GM18861 (cell line): ENCODE measurements at regions not wholly inside any gene's neighbourhood (a gene's known extent, or its start where the extent isn't known, plus 50 kb on each side); places are given as distances from the start of the nearest gene placed in this dataset.
"Not testable (repeated sequence)": the region's sequence is repeated elsewhere in the genome, so short reads cannot be mapped to it uniquely, and the experiment has no call there.

Experiments
- ATAC-seq: cut with Tn5 transposase; IDR thresholded peaks from one replicate; pipeline ENCODE4 v1.9.1; 2021; ENCODE audit not compliant: unreplicated experiment

DNA sequence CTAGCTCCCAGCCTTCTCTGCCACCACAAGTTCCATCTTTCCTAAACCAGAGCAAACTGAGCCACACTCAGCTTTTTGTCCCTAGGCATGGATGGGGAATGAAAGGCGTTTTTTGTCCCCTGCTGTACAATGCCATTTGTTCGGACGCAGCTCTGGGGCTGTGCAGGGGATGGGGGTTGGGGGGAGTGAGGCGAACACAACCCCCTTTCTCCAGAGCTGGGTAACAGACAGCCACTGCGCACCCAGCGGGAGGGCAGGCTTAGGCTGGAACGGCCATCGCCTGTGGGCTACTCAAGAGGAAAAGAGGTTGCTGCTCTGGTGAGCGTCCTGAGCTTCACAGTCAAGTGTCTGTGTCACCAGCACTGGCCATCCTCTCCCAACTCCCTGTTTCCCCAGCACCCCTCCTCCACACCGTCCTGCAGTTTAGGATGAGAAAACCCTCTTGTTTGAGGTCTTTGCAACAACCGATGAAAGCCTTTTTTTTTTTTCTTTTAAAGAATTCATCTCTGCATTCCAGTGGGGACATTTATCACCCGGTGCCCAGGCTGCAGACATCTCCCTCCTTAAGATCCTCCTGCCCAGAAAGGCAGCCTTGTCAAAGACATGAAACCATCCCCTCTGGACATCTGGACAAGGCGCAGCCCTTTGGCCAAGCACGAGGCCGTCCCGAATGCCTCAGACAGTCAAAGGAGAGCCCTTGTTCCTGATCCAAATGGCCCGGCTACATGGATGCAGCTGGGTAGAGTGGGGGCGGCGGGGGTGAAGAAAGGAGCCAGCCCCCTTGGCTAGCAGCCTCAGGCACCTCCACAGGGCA lies 419.6 kb downstream of the BCOR start:
- ATAC-seq: no peak

DNA sequence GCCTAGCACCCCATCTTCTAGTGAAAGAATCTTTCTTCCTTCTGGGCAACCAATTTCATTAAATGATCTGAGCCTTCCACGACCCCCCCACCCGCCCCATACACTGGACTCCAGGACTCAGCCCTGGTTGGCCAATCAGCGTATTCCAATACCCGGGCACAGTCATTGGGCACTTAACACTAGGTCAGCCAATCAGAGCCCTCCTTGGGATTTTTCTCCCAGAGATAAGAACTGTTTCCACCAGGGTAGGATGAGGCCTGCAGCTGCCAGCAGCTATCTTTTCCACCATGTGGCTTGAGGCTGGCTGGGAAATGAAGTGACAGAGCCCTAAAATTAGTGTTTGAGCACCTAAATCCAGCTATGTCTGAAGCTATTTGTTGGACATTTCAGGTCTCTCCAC lies 418.8 kb downstream of the BCOR start:
- no peak for ATAC-seq

DNA sequence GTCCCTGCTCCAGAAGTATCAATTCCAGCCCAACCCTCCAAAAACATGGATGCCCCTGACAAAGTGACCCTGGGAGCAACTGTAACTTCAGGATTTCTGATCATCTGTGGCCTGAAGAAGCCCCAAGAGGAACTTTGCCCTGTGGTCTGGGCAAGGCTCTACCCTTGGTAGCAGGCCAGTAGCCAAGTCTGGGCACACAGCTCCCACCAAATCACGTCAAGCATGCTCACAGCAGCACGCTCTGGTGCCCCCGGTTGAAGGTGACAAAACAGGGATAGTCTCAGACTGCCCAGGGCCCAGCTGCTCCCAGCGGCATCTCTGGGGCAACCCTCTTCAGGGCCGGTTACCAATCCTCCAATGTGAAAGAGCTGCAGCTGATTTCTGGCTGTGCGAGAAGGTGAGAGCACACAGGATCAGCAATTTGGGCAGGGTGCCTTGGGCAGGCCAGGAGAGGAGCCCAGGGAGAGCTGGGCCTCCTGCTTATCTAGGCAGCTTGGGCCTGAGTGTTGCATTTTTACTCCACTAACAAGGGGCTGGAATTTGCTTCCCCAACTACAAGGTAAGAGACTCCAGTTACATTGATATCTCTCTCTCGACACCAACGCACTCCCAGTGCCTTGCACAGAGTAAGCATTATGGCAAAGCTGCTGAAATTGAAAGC lies 418.1 kb downstream of the BCOR start:
- no peak for ATAC-seq

DNA sequence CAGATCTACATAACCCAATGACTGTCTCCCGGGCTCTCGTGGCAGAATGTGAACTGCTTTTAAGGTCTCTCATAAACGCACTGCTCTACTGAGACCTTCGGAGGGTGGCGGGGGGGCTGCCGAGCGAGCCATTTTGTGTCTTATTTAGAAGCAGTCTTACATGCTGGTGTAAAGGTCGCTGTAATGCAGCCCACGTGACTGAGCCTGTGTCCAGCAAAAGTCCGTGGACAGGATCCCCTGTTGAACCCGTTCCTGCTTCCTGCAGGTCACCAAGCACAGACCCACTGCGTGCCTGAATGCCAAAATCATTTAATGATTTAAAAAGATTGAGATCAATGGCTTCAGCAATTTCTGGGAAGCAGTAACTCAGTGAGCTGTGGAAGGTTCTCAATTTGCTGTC lies 415.9 kb downstream of the BCOR start:
- no peak for ATAC-seq

DNA sequence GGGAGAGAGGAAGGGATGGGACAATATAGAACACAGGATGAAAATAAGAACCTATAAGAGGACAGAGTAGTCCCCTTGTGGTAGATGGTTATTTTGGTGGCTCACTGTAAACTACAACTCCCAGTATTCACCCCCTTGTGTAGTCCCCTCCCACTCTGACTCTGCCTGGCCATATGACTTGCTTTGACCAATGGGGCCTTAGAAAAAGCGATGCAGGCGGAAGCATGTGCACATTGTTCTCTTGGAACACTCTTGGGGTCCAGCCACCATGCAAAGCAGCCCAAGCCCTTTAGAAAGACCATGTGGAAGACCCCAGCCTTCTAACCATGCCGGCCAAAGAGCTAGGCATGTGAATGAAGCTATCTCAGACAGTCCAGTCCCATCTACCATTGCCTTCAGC lies 415.0 kb downstream of the BCOR start:
- ATAC-seq: no peak

DNA sequence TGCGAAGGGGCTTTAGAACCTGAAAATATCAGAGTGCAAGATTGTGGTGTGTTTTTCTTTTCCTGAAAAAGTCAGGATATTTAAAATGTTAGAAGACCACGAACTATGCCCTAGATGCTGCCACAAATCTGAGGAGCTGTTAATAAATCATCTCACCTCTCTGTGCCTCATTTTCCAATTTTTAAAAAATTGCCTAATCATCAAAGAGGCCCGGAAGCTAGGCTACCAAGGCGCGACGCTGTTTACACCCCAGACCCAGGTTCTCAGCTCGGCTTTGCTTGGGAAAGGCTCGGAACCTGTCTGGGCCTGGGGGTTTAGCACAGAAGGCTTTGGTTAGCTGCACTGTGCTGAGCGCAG lies 409.6 kb downstream of the BCOR start:
- no peak for ATAC-seq

DNA sequence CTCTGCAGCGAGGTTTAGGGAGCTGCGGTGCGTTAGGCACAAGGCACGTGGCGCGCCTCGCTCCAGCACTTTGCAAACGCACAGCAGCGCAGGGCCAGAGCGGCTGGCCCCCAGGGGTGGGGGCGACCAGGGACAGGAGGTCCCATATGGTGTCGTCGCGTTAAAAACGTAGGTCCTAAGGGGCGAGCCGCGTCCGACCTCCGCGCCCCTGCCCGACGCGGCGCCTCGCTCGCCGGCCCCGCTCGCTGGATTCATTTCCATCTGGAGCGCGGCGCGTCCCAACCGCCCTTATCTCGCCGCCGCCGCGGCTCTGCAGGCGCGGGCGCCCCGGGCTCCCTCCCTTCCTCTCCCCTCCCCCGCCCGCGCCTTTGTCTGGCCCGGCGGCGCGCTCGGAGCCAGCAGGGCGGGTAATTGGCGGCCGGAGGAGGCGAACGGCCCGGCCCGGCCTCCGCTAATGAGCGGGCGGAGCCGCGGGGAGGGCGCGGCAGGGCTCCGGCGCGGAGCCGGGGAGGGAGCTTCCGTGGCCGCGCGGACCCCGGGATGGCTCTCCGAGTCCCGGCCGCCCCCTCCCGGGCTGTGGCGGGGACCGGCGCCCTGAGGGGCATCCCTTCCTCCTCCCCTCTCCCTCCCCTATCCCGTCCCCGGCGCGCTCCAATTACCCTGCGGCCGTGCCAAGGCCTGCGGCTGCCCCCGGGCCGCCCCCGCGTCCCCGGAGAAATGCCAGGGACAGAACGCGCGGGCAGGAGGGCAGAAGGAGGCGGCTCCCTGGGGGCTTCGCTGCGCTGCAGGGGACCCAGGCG lies 409.0 kb downstream of the BCOR start:
- ATAC-seq: no peak

DNA sequence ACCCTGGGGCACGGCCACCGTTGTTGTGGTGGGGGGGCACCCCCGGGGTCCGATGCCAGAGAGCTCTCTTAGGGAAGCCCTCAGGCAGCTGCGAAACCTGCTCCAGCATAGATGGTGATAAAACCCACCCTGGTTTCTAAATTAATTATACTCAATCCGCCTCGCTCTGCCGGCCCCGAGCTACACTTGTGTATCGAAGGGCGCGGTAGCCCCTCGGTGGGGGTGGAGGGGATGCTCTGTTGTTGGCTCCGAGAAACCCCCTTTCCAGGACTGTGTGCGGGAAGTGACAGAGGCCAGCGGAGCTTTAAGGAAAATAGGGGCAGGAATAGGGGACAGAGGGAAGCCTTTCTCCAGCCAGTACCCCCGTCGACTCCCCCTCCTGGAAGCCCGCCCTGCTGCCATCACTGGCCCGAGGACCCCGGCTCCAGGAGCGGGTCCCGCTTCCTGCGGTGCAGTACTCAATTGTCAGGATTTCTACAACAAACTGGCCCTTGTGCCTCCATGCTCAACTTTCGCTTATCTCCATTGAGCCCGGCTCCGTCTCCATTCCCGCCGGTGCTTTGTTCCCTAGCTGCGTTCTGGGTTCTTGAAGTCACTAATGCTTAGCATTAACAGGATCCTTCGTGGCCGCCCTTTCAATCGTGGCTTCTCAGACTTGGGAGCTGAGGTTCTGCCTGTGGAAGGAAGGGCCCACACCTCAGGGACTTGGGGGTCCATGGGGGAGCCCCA lies 408.2 kb downstream of the BCOR start:
- no peak for ATAC-seq

DNA sequence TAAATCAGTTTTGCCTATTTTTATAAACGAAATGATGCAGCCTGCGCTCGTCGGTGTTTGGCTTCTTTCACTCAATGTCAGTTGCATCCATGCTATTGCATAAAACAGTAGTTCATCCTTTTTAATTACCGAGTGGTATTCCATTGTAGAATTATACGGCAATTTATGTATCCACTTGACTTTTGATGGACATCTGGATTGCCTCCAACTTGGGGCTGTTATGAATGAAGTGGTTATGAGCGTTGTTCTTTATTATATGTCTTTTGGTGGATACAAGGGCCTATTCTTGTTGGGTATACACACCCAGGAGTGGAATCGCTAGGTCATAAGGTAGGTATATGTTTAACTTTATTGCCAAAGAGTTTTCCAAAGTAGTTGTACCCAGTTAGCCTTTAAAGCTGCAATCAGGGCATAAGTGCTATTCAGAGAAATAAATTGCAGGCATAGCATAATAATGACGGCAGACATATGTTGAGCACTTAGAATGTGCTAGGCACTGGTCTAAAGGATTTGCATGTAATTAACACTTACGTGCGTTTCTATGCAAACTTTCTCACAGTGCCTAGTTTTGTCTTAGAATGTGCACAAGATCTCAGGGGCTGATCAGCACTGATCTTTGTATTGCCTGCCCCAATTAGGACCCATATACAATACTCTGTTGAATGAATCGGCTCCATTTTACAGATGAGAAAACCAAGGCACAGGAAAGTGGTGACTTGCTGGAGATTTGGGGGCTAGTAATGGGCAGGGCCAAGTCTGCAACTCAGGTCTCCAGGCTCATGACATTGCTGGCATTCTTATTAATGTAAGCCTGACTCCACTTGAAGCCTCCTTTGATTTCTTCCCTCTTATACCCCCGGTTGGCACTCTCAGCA lies 407.0 kb downstream of the BCOR start:
- ATAC-seq: no peak

DNA sequence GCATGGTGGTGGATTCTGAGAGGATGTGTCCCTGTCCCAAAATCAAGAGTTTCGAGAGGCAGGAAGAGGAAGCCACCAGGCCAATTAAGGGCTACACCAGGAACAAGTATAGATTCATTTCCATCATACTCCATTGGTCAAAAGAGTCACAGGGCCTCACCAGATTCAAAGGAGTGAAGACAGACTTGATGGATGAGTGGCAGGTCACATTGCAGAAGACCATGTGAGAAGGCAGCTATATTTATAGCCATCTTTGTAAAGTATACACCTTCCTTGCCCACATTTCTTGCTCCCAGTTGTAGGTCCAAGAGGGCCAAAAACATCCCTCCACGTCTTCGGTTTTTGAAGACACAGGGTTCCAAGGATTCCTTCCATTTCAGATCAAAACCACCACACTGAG lies 406.0 kb downstream of the BCOR start:
- ATAC-seq: no peak

DNA sequence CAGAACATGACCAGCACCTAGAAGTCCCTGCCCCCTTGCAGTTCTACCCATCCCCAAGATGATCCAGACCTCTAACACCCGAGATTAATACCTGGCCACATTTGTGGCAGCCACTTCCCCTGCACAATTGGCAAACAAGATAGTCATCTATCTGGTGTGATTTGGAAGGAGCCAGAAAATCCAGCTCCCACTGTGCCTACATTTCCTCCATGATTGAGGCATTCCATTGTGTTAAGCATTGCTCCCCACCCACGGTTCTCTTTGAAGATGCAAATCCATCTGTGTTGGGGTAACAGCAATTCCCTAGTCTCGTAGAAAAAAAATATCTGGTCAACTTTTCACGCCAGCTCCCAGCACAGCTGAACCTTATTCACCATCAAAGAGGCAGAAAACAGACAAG lies 405.0 kb downstream of the BCOR start:
- no peak for ATAC-seq

DNA sequence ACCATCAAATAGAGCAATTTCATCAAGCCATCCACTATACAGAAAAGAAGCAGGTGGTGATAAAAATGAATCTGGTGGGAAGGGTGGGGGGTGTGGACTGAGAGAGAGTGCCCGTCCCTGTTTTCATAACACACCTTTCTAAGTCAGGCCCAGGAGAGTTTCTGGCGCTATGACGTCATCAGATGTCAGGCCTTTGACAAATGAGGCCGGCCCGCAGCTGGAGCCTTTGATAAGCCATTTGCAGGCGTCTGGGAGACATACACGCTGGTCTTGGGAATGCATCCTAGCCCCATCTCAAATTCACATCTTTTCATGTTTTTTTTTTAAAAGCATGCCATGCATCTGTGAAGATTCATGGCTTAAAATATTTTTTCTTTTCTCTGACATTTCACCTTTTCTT lies 404.5 kb downstream of the BCOR start:
- ATAC-seq: no peak

DNA sequence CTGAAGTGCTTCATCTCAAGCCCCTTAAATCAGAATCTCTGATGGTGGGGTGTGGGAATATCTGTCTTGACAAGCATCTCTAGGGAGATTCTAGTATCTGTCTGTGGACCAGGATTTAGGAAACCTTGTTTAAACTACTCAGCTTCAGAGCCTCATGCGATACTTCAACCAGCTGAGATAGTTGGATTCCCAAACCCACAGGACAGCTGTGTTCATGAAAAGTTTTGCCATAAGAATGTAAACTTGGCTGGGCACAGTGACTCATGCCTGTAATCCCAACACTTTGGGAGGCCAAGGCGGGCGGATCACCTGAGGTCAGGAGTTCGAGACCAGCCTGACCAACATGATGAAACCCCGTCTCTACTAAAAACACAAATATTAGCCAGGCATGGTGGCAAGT lies 395.1 kb downstream of the BCOR start:
- not testable (repeated sequence) for ATAC-seq

DNA sequence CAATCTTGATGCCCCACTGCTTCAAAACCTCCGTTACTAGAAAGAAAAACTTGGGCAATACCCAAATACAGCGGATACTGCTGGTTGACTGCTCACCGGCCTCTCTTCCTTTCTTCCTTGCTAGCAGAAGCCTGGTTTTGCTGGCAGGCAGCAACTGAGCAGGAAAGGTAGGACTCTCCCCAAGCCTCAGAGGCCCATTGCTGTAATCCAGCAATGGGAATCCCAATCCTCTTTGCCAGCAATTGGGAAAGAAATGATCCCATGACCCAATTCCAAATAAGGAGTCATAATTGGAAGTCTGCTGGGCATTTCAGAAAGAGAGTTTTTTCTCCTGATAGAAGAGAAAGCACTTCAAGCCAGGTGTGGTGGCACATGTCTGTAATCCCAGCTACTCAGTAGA lies 394.5 kb downstream of the BCOR start:
- no peak for ATAC-seq

DNA sequence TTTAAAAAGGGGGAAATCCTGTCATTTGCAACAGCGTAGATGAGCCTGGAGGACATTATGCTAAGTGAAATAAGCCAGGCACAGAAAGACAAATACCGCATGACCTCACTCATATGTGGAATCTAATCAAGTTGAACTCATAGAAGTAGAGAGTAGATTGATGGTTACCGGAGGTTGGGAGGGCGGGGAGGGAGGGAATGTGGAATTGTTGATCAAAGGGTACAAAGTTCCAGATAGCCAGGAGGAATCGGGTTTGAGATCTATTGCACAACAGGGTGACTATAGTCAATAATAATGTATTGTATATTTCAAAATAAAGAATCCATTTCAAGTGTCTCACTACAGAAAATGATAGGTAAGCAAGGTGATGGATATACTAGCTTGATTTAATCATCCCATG lies 393.2 kb downstream of the BCOR start:
- ATAC-seq: no peak

DNA sequence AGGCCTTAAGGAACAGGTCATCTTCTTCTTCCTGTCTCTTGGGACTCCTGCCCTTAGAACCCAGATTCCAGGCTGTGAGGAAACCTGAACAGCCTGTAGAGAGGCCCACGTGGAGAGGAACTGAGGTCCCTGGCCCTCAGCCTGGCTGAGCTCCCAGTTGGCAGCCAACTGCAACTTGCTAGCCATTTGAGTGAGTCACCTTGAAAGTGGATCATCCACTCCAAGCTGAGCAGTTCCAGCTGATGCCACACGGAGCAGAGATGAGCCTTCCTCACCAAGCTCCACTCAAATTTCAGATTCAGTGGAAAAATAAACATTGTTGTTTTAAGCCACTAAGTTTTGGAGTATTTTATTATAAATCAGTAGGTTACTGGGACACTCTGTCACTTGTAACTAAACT lies 392.5 kb downstream of the BCOR start:
- no peak for ATAC-seq

DNA sequence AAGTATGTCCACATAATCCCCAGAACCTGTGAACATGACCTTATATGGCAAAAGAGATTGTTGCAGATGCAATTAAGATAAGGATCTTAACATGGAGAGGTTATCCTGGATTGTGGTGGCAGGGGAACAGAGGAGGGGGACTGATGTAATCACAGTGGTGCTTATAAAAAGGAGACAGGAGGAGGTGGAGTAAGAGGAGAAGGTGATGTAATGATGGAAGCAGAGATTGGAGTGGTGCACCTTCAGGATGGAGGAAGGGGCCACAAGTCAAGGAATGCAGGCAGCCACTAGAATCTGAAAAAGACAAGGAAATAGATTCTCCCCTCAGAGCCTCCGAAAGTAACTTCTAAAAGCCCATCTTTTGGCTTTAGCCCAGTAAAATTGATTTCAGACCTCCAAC lies 388.4 kb downstream of the BCOR start:
- ATAC-seq: no peak

DNA sequence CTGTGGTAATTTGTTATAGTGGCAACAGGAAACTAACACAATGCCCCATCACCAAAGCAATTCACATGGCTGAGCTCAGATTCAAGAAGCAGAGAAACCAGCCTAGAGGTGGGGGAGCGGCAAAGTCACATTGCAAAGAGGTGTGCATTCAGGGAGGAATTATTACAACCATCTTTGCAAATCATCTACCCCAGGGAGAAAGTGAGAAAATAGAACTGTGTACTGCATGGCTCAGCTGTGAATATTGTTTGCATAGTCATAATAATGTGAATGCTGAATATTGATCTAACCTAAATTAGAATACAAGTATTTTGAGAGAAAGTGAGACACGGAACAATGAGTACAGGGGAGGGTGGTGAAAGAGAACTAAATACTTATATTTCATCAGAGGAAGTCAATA lies 387.9 kb downstream of the BCOR start:
- no peak for ATAC-seq

DNA sequence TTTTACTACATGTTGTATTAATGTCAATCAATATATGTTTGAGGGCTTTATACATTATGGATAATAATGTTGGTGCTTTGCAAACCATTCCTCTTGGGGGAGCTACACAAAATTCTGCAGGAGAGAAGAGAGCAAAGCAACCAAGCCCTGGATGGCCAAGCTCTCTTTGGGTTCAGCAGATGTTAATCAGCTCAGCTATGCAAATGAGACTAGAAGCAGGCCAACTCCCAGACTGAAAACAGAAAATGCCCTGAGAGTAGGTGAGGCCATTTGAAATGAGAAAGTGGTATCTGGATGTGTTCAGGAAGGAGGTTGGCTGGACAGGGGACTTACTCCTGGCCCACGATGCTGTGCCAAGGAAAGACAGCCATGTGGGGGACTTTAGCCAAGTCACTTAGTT lies 387.0 kb downstream of the BCOR start:
- ATAC-seq: no peak

DNA sequence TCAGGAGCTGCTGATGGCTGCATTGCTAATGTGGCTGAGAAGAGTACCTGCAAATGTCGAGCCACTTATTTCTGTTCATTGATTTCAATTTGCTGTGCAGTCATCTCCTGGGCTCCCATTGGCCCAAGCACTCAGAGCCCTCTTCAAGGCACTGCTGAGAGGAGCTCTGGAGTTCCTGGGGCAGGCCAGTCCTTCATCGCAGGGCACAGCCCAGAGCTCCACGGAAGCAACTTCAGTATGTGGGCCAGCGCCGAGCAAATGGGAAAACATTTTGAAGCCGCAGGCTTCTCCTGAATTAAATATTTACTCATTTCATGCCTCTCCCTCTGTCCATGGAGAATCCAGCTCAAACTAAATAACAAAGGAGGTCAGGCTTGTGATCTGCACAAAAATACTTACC lies 383.3 kb downstream of the BCOR start:
- ATAC-seq: no peak
